Left lobe of liver (tissue), 2 donors: ENCODE measurements at regions not wholly inside any gene's neighbourhood (a gene's known extent, or its start where the extent isn't known, plus 50 kb on each side); places are given as distances from the start of the nearest gene placed in this dataset.

Experiments used
- ATAC-seq: fragments of 200-7000 bp; cut with Tn5 transposase; one replicate; pipeline ENCODE4 v1.9.1; 2020; ENCODE audit warnings: mild to moderate bottlenecking, moderate library complexity
- DNase-seq: peaks from one replicate; pipeline ENCODE4 v3.0.0-alpha.2; 2020; ENCODE audit warnings: low spot score
- donor health status: DM: no; HTN: no; CAD: no; lungs with moderate emphysema.
- donor health status: DM: no; HTN: yes; CAD: no.

DNA sequence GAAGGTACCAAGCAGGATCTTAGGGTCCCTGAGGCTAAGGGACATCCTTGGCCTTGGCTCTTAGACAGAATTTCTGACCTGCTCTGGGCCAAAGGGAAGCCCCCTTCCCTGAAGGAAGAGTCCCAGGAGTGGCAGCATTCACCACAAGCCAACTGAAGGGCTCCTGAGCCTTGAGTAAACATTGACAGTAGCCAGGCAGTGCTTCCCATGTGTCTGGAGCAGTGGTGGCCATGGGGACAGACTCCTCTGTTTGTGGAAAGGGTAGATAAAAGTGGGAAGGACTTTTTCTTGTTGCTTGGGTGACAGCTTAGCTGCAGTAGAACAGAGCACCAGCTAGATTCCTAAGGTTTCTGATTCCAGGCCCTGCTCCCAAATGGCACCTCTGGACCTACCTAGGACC, 61.4 kb upstream of the VLDLR start:
- ATAC-seq = no peak

DNA sequence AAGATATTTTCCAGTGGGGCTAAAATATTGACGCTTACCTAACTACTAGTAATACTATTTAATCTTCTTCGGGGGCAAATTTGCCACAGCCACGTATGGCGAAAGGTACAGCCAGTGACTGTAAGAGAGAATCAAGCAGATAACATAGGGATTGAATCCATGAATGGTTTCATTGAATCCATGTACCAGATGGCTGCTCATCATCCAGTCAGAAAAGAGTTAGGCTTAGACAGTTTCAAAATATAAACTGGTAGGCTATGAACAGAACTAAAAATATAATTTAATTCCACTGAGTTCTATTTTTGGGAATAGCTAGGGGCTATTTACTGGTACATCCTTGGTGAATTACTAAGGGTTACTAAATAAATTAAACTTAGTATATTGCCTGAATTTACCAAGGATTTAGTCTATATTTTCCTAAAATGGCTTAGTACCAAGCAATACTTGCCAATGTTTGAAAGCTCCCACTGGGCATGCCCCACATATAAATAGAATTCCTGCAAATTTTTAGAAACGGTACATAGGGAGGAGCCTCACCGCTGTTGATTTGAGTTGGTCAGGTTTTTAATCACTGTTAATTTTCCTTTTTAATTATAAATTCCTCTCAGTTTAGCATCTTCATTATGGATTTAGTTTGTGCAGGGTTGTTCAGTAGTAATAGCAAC, 55.8 kb upstream of the VLDLR start:
- no peak for DNase-seq
- no peak for ATAC-seq

More for the DNA sequence above, 61.4 kb upstream of the VLDLR start:
- DNase-seq = no peak

DNA sequence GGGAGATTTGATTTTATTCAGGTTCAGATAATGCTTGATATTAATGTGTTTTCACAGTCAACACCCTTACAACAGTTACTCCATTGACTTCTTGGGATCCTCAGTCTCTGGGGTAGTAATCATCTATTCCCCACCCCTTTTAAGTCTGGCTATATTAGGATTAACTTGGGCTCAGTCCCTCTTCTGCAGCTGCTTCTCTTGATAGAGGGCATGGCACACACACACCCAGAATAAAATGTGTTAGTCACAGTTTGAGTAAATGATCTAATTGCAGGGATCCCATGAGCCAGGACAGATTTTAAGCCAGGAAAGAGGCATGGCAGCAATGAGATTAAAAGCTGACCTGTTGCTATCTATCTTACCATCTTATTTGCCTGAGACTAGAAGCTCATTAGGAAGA, 53.7 kb upstream of the VLDLR start:
- DNase-seq = no peak
- no peak for ATAC-seq

DNA sequence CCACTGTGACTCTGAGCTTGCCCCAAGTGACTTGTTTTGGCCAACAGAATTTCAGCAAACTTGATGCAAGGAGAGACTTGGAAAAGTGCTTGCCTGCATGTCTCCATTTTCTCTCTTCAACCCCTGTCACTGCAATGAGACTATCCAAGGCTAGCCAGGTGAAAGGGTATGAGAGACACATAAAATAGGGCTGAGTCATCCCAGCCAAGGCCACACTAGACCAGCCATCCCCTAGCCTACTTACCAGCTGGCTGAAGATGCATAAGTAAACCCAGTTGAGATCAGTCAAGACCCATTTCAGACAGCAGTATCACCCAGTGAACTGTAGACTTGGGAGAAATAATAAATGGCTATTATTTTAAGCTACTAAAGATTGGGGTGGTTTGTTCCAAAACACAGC, 52.9 kb upstream of the VLDLR start:
- DNase-seq = no peak

GRCh38 chr9:2570615-2571479, 50.7 kb upstream of the VLDLR start:
- peak; percentile 96 for ATAC-seq
- peak; percentile 89 for DNase-seq

More for the DNA sequence above, 52.9 kb upstream of the VLDLR start:
- ATAC-seq = no peak
